K562 (cell line): ENCODE measurements at regions not wholly inside any gene's neighbourhood (a gene's known extent, or its start where the extent isn't known, plus 50 kb on each side); places are given as distances from the start of the nearest gene placed in this dataset.
A peak's percentile ranks its signal among the peaks of the same experiment; 100 is the strongest.

Experiments
- ATAC-seq: fragments of 200-7000 bp; cut with Tn5 transposase; 3 replicates; pipeline ENCODE4 v1.9.1; 2020; ENCODE audit warnings: moderate library complexity
- BruUV-seq: library from RNA; stranded (reverse); fragments of 400-500 nt; replicated peaks from 2 replicates; lab custom pipeline; 2021; lab: Mats Ljungman, UMichigan
- CTCF ChIA-PET: fragments of 300-600 bp; formaldehyde crosslinking; extraction: SDS; loops from one replicate; lab custom pipeline; 2021; ENCODE audit warnings: low intra/inter-chr PET ratio; lab: Yijun Ruan, JAX
- POLR2A ChIA-PET: fragments of 300-600, 350-650 bp; sonication (Branson Sonifier 250); formaldehyde crosslinking; extraction: SDS; loops from one replicate; lab custom pipeline; 2021; ENCODE audit warnings: antibody characterized with exemption, inconsistent platforms; lab: Yijun Ruan, JAX
- DNase-seq, 4 experiments: peaks; one replicate each; pipeline versions ENCODE4 v3.0.0 to v3.0.0-alpha.2; 2011 to 2018; ENCODE audit warnings: low spot score in 3 of 4, mixed read lengths in 3 of 4; ENCODE audit errors: extremely low read depth in 1 of 4
- FAIRE-seq: peaks from 2 replicates; lab custom pipeline; 2011; peaks lifted over from hg19 to GRCh38; lab: Jason Lieb, UNC
- H2AFZ ChIP-seq: 2 replicates; pipeline ENCODE4 v1.6.0; 2011; ENCODE audit warnings: low read depth, low read length, control low read depth, inconsistent platforms
- H3K27ac ChIP-seq: fragments of 200-600 bp; 3 replicates; pipeline ENCODE4 v1.8.0; 2011; ENCODE audit warnings: low read depth, mild to moderate bottlenecking, control low read depth, inconsistent platforms, low read length, moderate library complexity, mixed read lengths; ENCODE audit errors: extremely low read depth
- H3K27me3 ChIP-seq, 2 experiments: fragments of 300-600 bp in 1 of 2; 2 replicates in 1 of 2; 3 replicates in 1 of 2; pipeline versions ENCODE4 v1.6.0 to v1.8.0; 2011; ENCODE audit warnings: inconsistent platforms in 2 of 2, low read length in 2 of 2, mild to moderate bottlenecking in 1 of 2, mixed read lengths in 1 of 2, moderate library complexity in 1 of 2; ENCODE audit not compliant: control insufficient read depth in 2 of 2, insufficient read depth in 2 of 2
- H3K36me3 ChIP-seq: fragments of 300-600 bp; 3 replicates; pipeline ENCODE4 v1.8.0; 2011; ENCODE audit warnings: mild to moderate bottlenecking, low read length, inconsistent platforms; ENCODE audit not compliant: control insufficient read depth, insufficient read depth
- H3K4me1 ChIP-seq, 2 experiments: fragments of 200-600 bp in 1 of 2; replicated peaks in 1 of 2; 2 replicates in 1 of 2; 3 replicates in 1 of 2; pipeline versions ENCODE4 v1.5.1 to v1.8.0; 2011; ENCODE audit warnings: inconsistent platforms in 2 of 2, low read length in 2 of 2, mild to moderate bottlenecking in 1 of 2, mixed read lengths in 1 of 2, moderate library complexity in 1 of 2; ENCODE audit not compliant: control insufficient read depth in 2 of 2, insufficient read depth in 2 of 2
- H3K4me2 ChIP-seq: 2 replicates; pipeline ENCODE4 v1.6.1; 2011; ENCODE audit warnings: low read length, control low read depth, inconsistent platforms, mixed read lengths; ENCODE audit not compliant: insufficient read depth
- H3K4me3 ChIP-seq: fragments of 200-600 bp; sonication (generic), shearing (Covaris generic); 2 replicates; pipeline ENCODE4 v1.5.1; 2016; ENCODE audit warnings: control low read depth, inconsistent platforms
- H3K79me2 ChIP-seq: fragments of 200-600 bp; 3 replicates; pipeline ENCODE4 v1.8.0; 2011; ENCODE audit warnings: low read length, inconsistent platforms; ENCODE audit not compliant: control insufficient read depth, insufficient read depth
- H3K9ac ChIP-seq, 2 experiments: 2 replicates each; pipeline versions ENCODE4 v1.6.0 to v1.6.1; 2011; ENCODE audit warnings: low read depth in 2 of 2, low read length in 2 of 2, control low read depth in 1 of 2, inconsistent platforms in 1 of 2, mild to moderate bottlenecking in 1 of 2, mixed read lengths in 1 of 2; ENCODE audit not compliant: insufficient read depth in 1 of 2
- H3K9me1 ChIP-seq: one replicate; pipeline ENCODE4 v1.6.0; 2011; ENCODE audit warnings: inconsistent platforms, mild to moderate bottlenecking, low read length, moderate library complexity; ENCODE audit not compliant: control insufficient read depth, insufficient read depth
- H3K9me3 ChIP-seq: replicated peaks from 2 replicates; pipeline ENCODE4 v1.5.1; 2011; ENCODE audit warnings: low read depth, low read length, inconsistent platforms; ENCODE audit not compliant: control insufficient read depth, insufficient read depth
- H4K20me1 ChIP-seq: replicated peaks from 2 replicates; pipeline ENCODE4 v1.6.1; 2011; ENCODE audit warnings: low read length, inconsistent platforms, mixed read lengths; ENCODE audit not compliant: control insufficient read depth, insufficient read depth
- CHD1 ChIP-seq: fragments of 200-600 bp; sonication (generic); IDR thresholded peaks from one replicate; pipeline ENCODE4 v1.6.1; 2012; ENCODE audit warnings: mild to moderate bottlenecking, moderate library complexity, low read length, inconsistent platforms
- HINFP ChIP-seq: fragments of 450-650 bp; conservative IDR thresholded peaks from 2 replicates; pipeline ENCODE4 v1.6.1; 2016; ENCODE audit warnings: missing genetic modification characterization, low read depth, mild to moderate bottlenecking, control low read depth, missing compliant biosample characterization
- KLF16 ChIP-seq: IDR thresholded peaks from 2 replicates; pipeline ENCODE4 v1.6.1; 2016; ENCODE audit warnings: antibody characterized with exemption
- ZNF143 ChIP-seq: sonication (generic); formaldehyde crosslinking; IDR thresholded peaks from 2 replicates; pipeline ENCODE4 v1.9.0; 2022; ENCODE audit warnings: mild to moderate bottlenecking, missing genetic modification reagents
- ZNF263 ChIP-seq: sonication (generic); formaldehyde crosslinking; IDR thresholded peaks from 2 replicates; pipeline ENCODE4 v1.8.0; 2022; ENCODE audit warnings: mild to moderate bottlenecking, missing genetic modification reagents, borderline replicate concordance
- ZNF586 ChIP-seq: fragments of 450-650 bp; formaldehyde crosslinking; conservative IDR thresholded peaks from 2 replicates; pipeline ENCODE4 v1.4.0; 2020; ENCODE audit warnings: mild to moderate bottlenecking, moderate library complexity
- WGBS: fragments of 100-300 bp; shearing (Covaris generic); methylation state at CpG from one replicate; pipeline ENCODE4 v1.1.6; 2016; ENCODE audit warnings: low coverage, mixed read lengths; ENCODE audit not compliant: insufficient coverage; ENCODE audit errors: missing lambda C conversion rate; 5-methylcytosine and 5-hydroxymethylcytosine counted together
- in situ Hi-C: fragments of 300-500 bp; cut with MboI; formaldehyde crosslinking; loops from 4 replicates; pipeline ENCODE4 v1.15.0; 2018; ENCODE audit warnings: inconsistent platforms, mixed read lengths
- intact Hi-C: fragments of 100-400 bp; cut with micrococcal nuclease; formaldehyde crosslinking; loops from 2 replicates; pipeline ENCODE4 v1.14.2; 2022

GRCh38 chr2:142778289-142778688 lies 99.2 kb upstream of the KYNU start:
- H2AFZ ChIP-seq, result no peak overlapping the region
- 3% methylated on average over 3 of the region's 3 CpGs for WGBS

GRCh38 chr2:142777742-142778141 lies 99.7 kb upstream of the KYNU start:
- no peak for DNase-seq
- H3K9me3 ChIP-seq, result no peaks in the 10 kb centered on the region
- no peak for TF ChIP-seq KLF16
- TF ChIP-seq ZNF143 (CRISPR knock-in tag), result no peak
- intact Hi-C loops (no loop called here), in situ Hi-C loops (no loop called here)
- 8% methylated on average over 2 of the region's 2 CpGs for WGBS
- H3K27me3 ChIP-seq, result no peaks in the 10 kb centered on the region
- H3K4me1 ChIP-seq, result no peaks in the 10 kb centered on the region
- H2AFZ ChIP-seq, result no peak overlapping the region
- H3K36me3 ChIP-seq, result no peaks in the 10 kb centered on the region
- no peak overlapping the region for H3K4me2 ChIP-seq
- no peak for FAIRE-seq
- no peak overlapping the region for H3K9ac ChIP-seq
- H3K9me1 ChIP-seq, result no peaks in the 10 kb centered on the region
- ATAC-seq, result no peak
- no peak overlapping the region for H3K27ac ChIP-seq
- H4K20me1 ChIP-seq, result no peaks in the 10 kb centered on the region
- CTCF ChIA-PET, result no interaction called here
- POLR2A ChIA-PET, result no interaction called here
- no peak overlapping the region for H3K4me3 ChIP-seq
- BruUV-seq, result no TSS peak
- H3K79me2 ChIP-seq, result no peaks in the 10 kb centered on the region

More at GRCh38 chr2:142778289-142778688, 99.2 kb upstream of the KYNU start:
- no peak for FAIRE-seq
- no peaks in the 10 kb centered on the region for H3K36me3 ChIP-seq
- TF ChIP-seq HINFP (no peak), CHD1 (no peak), ZNF263 (CRISPR knock-in tag) (no peak), ZNF586 (CRISPR knock-in tag) (no peak)
- TF ChIP-seq, all 486 proteins: peak for 0
- Histone ChIP-seq H3K9ac (no peak overlapping the region), H3K27me3 (no peaks in the 10 kb centered on the region), H3K4me2 (no peak overlapping the region), H3K9me1 (no peaks in the 10 kb centered on the region), H3K79me2 (no peaks in the 10 kb centered on the region), H3K4me1 (no peaks in the 10 kb centered on the region), H4K20me1 (no peaks in the 10 kb centered on the region), H3K4me3 (no peak overlapping the region), H3K9me3 (no peaks in the 10 kb centered on the region), H3K27ac (no peak overlapping the region)
- peak in 1 of 4 experiments; percentile 1 for DNase-seq
- in situ Hi-C loops, result no loop called here
- intact Hi-C loops, result no loop called here
- ChIA-PET POLR2A (no interaction called here), CTCF (no interaction called here)
- no TSS peak for BruUV-seq
- ATAC-seq, result no peak
